WTC11 (cell line): ENCODE measurements at regions not wholly inside any gene's neighbourhood (a gene's known extent, or its start where the extent isn't known, plus 50 kb on each side); places are given as distances from the start of the nearest gene placed in this dataset.

Experiments used
- ATAC-seq: fragments of 200-7000 bp; cut with Tn5 transposase; 2 replicates; pipeline ENCODE4 v1.10.0; 2021; ENCODE audit warnings: mild to moderate bottlenecking, moderate library complexity
- CTCF ChIA-PET: fragments of 300-600 bp; sonication (Branson Sonifier 250); formaldehyde crosslinking; loops from one replicate; lab custom pipeline; 2021; ENCODE audit warnings: antibody characterized with exemption; lab: Charles Lee
- POLR2A ChIA-PET: fragments of 350-600 bp; sonication (Branson Sonifier 250); formaldehyde crosslinking; loops from one replicate; lab custom pipeline; 2021; ENCODE audit warnings: antibody characterized with exemption; lab: Charles Lee
- DNase-seq: peaks from one replicate; pipeline ENCODE4 v3.0.0; 2021; ENCODE audit warnings: low spot score
- H3K27ac Mint-ChIP-seq: 2 replicates; pipeline ENCODE4 v1.8.0; 2021; ENCODE audit warnings: mixed read lengths
- H3K27me3 Mint-ChIP-seq: 2 replicates; pipeline ENCODE4 v1.8.0; 2021; ENCODE audit warnings: low read depth, mild to moderate bottlenecking, moderate library complexity, mixed read lengths
- H3K36me3 Mint-ChIP-seq: 2 replicates; pipeline ENCODE4 v1.8.0; 2021; ENCODE audit warnings: mixed read lengths
- H3K4me1 Mint-ChIP-seq: 2 replicates; pipeline ENCODE4 v1.8.0; 2022; ENCODE audit warnings: mixed read lengths
- H3K4me3 Mint-ChIP-seq: 2 replicates; pipeline ENCODE4 v1.8.0; 2021; ENCODE audit warnings: mild to moderate bottlenecking, moderate library complexity, mixed read lengths
- H3K9me3 Mint-ChIP-seq: 2 replicates; pipeline ENCODE4 v1.8.0; 2021; ENCODE audit warnings: mixed read lengths
- AFF4 ChIP-seq: sonication (generic); formaldehyde crosslinking; IDR thresholded peaks from 2 replicates; pipeline ENCODE4 v1.8.1; 2023; ENCODE audit warnings: mild to moderate bottlenecking, missing genetic modification reagents, borderline replicate concordance
- AR ChIP-seq: fragments of 250-450 bp; sonication (Bioruptor Pico); IDR thresholded peaks from 2 replicates; pipeline ENCODE4 v1.9.0; 2021; ENCODE audit warnings: mild to moderate bottlenecking
- FOXP4 ChIP-seq: sonication (generic); formaldehyde crosslinking; IDR thresholded peaks from 2 replicates; pipeline ENCODE4 v1.8.0; 2022; ENCODE audit warnings: mild to moderate bottlenecking, missing genetic modification reagents
- GRHL2 ChIP-seq: fragments of 250-450 bp; sonication (Bioruptor Pico); IDR thresholded peaks from 2 replicates; pipeline ENCODE4 v1.8.0; 2022; ENCODE audit warnings: mild to moderate bottlenecking, moderate library complexity; ENCODE audit not compliant: insufficient replicate concordance, severe bottlenecking
- MLX ChIP-seq: sonication (generic); formaldehyde crosslinking; IDR thresholded peaks from 2 replicates; pipeline ENCODE4 v1.8.1; 2023; ENCODE audit warnings: mild to moderate bottlenecking, missing genetic modification reagents, moderate library complexity
- NFYB ChIP-seq: sonication (generic); formaldehyde crosslinking; conservative IDR thresholded peaks from 2 replicates; pipeline ENCODE4 v1.8.0; 2022; ENCODE audit warnings: low read depth, missing genetic modification reagents
- RELA ChIP-seq: sonication (generic); formaldehyde crosslinking; IDR thresholded peaks from 2 replicates; pipeline ENCODE4 v1.8.1; 2022; ENCODE audit warnings: missing genetic modification reagents, mild to moderate bottlenecking, borderline replicate concordance
- RORB ChIP-seq: fragments of 250-450 bp; sonication (Bioruptor Pico); IDR thresholded peaks from 2 replicates; pipeline ENCODE4 v1.9.0; 2021; ENCODE audit warnings: mild to moderate bottlenecking
- SP1 ChIP-seq: sonication (generic); formaldehyde crosslinking; conservative IDR thresholded peaks from 2 replicates; pipeline ENCODE4 v1.8.1; 2022; ENCODE audit warnings: missing genetic modification reagents
- ZNF219 ChIP-seq: sonication (generic); formaldehyde crosslinking; IDR thresholded peaks from 2 replicates; pipeline ENCODE4 v1.8.0; 2023; ENCODE audit warnings: missing genetic modification reagents, mild to moderate bottlenecking, borderline replicate concordance
- ZNF532 ChIP-seq: fragments of 250-450 bp; sonication (Bioruptor Pico); IDR thresholded peaks from 2 replicates; pipeline ENCODE4 v1.9.0; 2021; ENCODE audit warnings: mild to moderate bottlenecking, borderline replicate concordance
- ZSCAN18 ChIP-seq: fragments of 250-450 bp; sonication (Bioruptor Pico); IDR thresholded peaks from 2 replicates; pipeline ENCODE4 v2.1.2; 2022; ENCODE audit warnings: mild to moderate bottlenecking, moderate library complexity

- no peak for TF ChIP-seq ZNF532 (CRISPR knock-in tag)
- TF ChIP-seq FOXP4 (CRISPR knock-in tag), result no peak
- no peak for TF ChIP-seq RORB
- no peak for TF ChIP-seq ZSCAN18 (CRISPR knock-in tag)
Measured at GRCh38 chr12:131260954-131261353, 307.2 kb downstream of the ADGRD1 start (continued).

- ChIA-PET CTCF (no interaction called here), POLR2A (interaction anchor here (0.5 kb wide), 1 partner anchor 331 kb away, joined by 3 read pairs; no protein-coding TSS in a partner anchor)
- Mint-ChIP-seq H3K9me3 (no peaks in the 10 kb centered on the region), H3K4me3 (no peak overlapping the region), H3K27ac (no peak overlapping the region), H3K36me3 (no peaks in the 10 kb centered on the region), H3K4me1 (no peaks in the 10 kb centered on the region), H3K27me3 (no peaks in the 10 kb centered on the region; the same call in 1 of the 2 replicates)
- ATAC-seq (no peak), DNase-seq (no peak)
- no peak for TF ChIP-seq SP1 (CRISPR knock-in tag)
Measured at GRCh38 chr12:131261906-131262305, 308.2 kb downstream of the ADGRD1 start.

GRCh38 chr12:131263626-131264025 is 309.9 kb downstream of the ADGRD1 start:
- ATAC-seq (no peak), DNase-seq (no peak)
- CTCF ChIA-PET, result interaction anchor here (1.2 kb wide), 1 partner anchor 132 kb away, joined by 5 read pairs; no protein-coding TSS in a partner anchor
- H3K9me3 Mint-ChIP-seq, result no peaks in the 10 kb centered on the region
- H3K4me1 Mint-ChIP-seq, result no peaks in the 10 kb centered on the region
- no peaks in the 10 kb centered on the region for H3K36me3 Mint-ChIP-seq
- no peak overlapping the region for H3K4me3 Mint-ChIP-seq
- H3K27me3 Mint-ChIP-seq, result peaks cover 2% of the 10 kb centered on the region
- no peak overlapping the region for H3K27ac Mint-ChIP-seq
- POLR2A ChIA-PET, result no interaction called here
- TF ChIP-seq ZNF532 (CRISPR knock-in tag) (no peak), AR (no peak), AFF4 (CRISPR knock-in tag) (no peak), GRHL2 (CRISPR knock-in tag) (no peak), RELA (CRISPR knock-in tag) (no peak), MLX (CRISPR knock-in tag) (no peak), ZNF219 (no peak), NFYB (CRISPR knock-in tag) (no peak)
